Pancreas (tissue), 10 donors: ENCODE measurements at regions not wholly inside any gene's neighbourhood (a gene's known extent, or its start where the extent isn't known, plus 50 kb on each side); places are given as distances from the start of the nearest gene placed in this dataset.
"Not testable (repeated sequence)": the region's sequence is repeated elsewhere in the genome, so short reads cannot be mapped to it uniquely, and the experiment has no call there.

ENCODE experiments used
- ATAC-seq, 4 donors: fragments of 200-7000 bp; cut with Tn5 transposase; one replicate each; pipeline versions ENCODE4 v1.8.0 to v1.9.1; 2020; ENCODE audit warnings: mild to moderate bottlenecking in 4 of 4, moderate library complexity in 4 of 4
- DNase-seq, 6 donors: peaks; one replicate each; pipeline ENCODE4 v3.0.0-alpha.2; 2020
- FAIRE-seq: peaks from 2 replicates; lab custom pipeline; 2012; peaks lifted over from hg19 to GRCh38; lab: Jason Lieb, UNC
- H3K27ac ChIP-seq, 4 donors: fragments of 200-600 bp; sonication (generic); 1 replicate in 3 of 4; 2 replicates in 1 of 4; pipeline versions ENCODE4 v1.5.0 to v1.8.0; 2020
- H3K27me3 ChIP-seq, 4 donors: fragments of 200-600 bp; one replicate each; pipeline ENCODE4 v1.8.0; 2021
- H3K36me3 ChIP-seq, 3 donors: fragments of 200-600 bp; sonication (generic) in 1 of 3; one replicate each; pipeline versions ENCODE4 v1.5.0 to v1.8.0; 2020 to 2021
- H3K4me1 ChIP-seq, 3 donors: fragments of 200-600 bp; one replicate each; pipeline ENCODE4 v1.8.0; 2021
- H3K4me3 ChIP-seq, 4 donors: fragments of 200-600 bp; sonication (generic) in 2 of 4; one replicate each; pipeline versions ENCODE4 v1.5.0 to v1.8.0; 2020 to 2021
- H3K9me3 ChIP-seq, 4 donors: fragments of 200-600 bp; one replicate each; pipeline ENCODE4 v1.8.0; 2021
- CTCF ChIP-seq, 4 donors: fragments of 200-600 bp; sonication (generic) in 3 of 4; IDR thresholded peaks; one replicate each; pipeline versions ENCODE4 v1.5.0 to v1.8.0; 2021; ENCODE audit warnings: antibody characterized with exemption in 4 of 4
- WGBS, 2 donors: extraction: QIAGEN DNeasy Blood & Tissue Kit; methylation state at CpG; one replicate each; pipeline ENCODE4 v1.1.7; 2013; 5-methylcytosine and 5-hydroxymethylcytosine counted together
- intact Hi-C, 3 donors: fragments of 100-400 bp; cut with DNase I; formaldehyde crosslinking; loops; one replicate each; pipeline versions ENCODE4 v1.11.1 to v1.14.2; 2022
- donor health status: healthy with polysubstance abuse.
- donor health status: DM: no; HTN: no; CAD: no; lungs with moderate emphysema.
- donor health status: DM: no; HTN: no; CAD: no.
- donor health status: control.
- donor health status: control.
- donor health status: Bipolar disorder and iron deficiency.
- donor health status: DM: yes; HTN: yes; CAD: no.
- donor health status: DM: no; HTN: no; CAD: no.
- donor health status: DM: no; HTN: no; CAD: no.
- donor health status: DM: yes; HTN: yes; CAD: no.

DNA sequence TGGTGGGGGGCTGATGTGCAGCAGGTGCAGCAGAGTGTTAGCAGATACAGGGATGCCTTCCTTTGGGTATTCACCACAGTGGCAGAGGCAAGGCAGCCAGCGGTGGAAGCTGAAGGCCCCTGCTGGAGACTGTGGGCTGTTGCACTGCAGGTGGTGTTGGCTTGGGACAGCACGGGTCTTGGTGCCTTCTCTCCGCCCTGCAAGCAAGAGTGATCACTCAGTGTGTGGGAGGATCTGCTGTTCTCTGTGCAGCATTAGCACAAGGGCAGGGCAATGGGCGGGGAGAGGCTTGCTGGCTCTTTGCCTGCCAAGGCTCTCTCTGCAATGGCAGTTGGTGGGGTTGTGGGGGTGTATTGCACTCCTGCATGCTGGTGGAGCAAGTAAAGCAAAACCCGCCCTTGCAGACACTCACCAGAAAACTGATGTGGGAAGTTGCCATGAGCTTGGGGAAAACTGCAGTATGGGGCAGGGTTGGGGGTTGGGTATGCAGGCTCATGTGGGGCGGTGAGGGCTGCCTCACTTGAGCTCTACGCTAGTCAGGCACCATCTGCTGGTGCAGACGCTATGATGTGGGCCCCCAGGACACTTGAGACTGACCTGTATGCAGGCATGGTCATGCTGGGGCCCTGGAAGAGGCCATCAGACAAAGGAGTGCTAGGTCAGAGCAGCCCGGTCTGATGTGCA, 820.8 kb upstream of the GRIA3 start:
- FAIRE-seq (no peak), DNase-seq (no peak), ATAC-seq (no peak)
- no peaks in the 10 kb centered on the region for H3K4me1 ChIP-seq
- H3K9me3 ChIP-seq = no peaks in the 10 kb centered on the region
- H3K36me3 ChIP-seq = no peaks in the 10 kb centered on the region
- WGBS, 2 donors = 45 to 57% methylated on average over 9 of the region's 9 CpGs
- TF ChIP-seq CTCF (IDR thresholded peaks at IDR 0.05) = no peak
- no peaks in the 10 kb centered on the region for H3K27me3 ChIP-seq
- intact Hi-C loops = no loop called here
- no peak overlapping the region for H3K4me3 ChIP-seq
- no peak overlapping the region for H3K27ac ChIP-seq

GRCh38 chrX:122375533-122375932, 808.5 kb upstream of the GRIA3 start:
- H3K27ac ChIP-seq, H3K9me3 ChIP-seq, H3K4me3 ChIP-seq, H3K4me1 ChIP-seq, H3K36me3 ChIP-seq, DNase-seq, FAIRE-seq, intact Hi-C loops, H3K27me3 ChIP-seq, ATAC-seq: not testable (repeated sequence)
- 82 to 84% methylated on average over 13 of the region's 13 CpGs for WGBS, 2 donors

DNA sequence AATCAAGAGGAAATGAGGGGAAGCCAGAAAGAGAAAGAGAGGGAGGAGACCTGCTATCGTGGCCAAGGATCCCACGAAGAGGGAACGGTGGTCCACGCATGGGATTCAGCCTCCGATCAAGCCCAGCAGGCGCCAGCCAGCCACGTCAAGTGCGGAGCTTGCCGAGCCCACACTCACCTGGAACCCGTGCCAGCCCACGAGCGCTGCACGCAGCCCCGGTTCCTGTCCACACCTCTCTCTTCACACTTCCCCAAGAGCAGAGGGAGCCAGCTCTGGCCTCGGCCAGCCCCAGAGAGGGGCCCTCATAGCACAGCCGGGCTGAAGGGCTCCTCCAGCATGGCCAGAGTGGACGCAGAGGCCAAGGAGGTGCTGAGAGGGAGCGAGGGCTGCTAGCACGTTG, 795.1 kb upstream of the GRIA3 start:
- Histone ChIP-seq H3K36me3 (no peaks in the 10 kb centered on the region), H3K27me3 (no peaks in the 10 kb centered on the region), H3K4me3 (no peak overlapping the region), H3K27ac (no peak overlapping the region), H3K9me3 (no peaks in the 10 kb centered on the region), H3K4me1 (no peaks in the 10 kb centered on the region)
- 75 to 78% methylated on average over 19 of the region's 19 CpGs for WGBS, 2 donors
- intact Hi-C loops = no loop called here
- FAIRE-seq (no peak), ATAC-seq (no peak), DNase-seq (peak in 1 of 6 donors; percentile 45)
- no peak for TF ChIP-seq CTCF (IDR thresholded peaks at IDR 0.05)

DNA sequence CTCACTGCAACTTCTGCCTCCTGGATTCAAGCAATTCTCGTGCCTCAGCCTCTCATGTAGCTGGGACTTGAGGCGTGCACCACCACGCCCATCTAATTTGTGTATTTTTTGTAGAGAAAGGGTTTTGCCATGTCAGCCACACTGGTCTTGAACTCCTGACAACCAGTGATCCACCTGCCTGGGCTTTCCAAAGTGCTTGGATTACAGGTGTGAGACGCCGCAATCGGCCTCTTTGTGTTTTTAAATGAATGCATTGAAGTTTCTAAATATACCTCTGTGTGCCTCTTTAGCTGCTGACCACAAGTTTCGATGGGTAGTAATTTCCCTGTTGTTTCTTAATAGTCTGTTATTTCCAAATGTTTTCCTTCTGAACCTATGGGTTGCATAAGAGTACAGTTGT, 765.3 kb upstream of the GRIA3 start:
- FAIRE-seq (no peak), ATAC-seq (no peak), DNase-seq (no peak)
- Histone ChIP-seq H3K9me3 (no peaks in the 10 kb centered on the region), H3K27ac (no peak overlapping the region), H3K4me3 (no peak overlapping the region), H3K4me1 (no peaks in the 10 kb centered on the region), H3K36me3 (no peaks in the 10 kb centered on the region), H3K27me3 (no peaks in the 10 kb centered on the region)
- intact Hi-C loops = no loop called here
- WGBS, 2 donors = 70 to 74% methylated on average over 7 of the region's 7 CpGs
- TF ChIP-seq CTCF (IDR thresholded peaks at IDR 0.05) = no peak

- Histone ChIP-seq H3K27me3 (no peaks in the 10 kb centered on the region), H3K36me3 (no peaks in the 10 kb centered on the region), H3K4me3 (no peak overlapping the region), H3K27ac (no peak overlapping the region), H3K4me1 (no peaks in the 10 kb centered on the region), H3K9me3 (no peaks in the 10 kb centered on the region)
- no peak for TF ChIP-seq CTCF (IDR thresholded peaks at IDR 0.05)
- intact Hi-C loops = no loop called here
- ATAC-seq (no peak), DNase-seq (no peak), FAIRE-seq (no peak)
- 61 to 64% methylated on average over 5 of the region's 5 CpGs for WGBS, 2 donors
Measured at GRCh38 chrX:122421434-122422121, 762.5 kb upstream of the GRIA3 start.
